GM12878 (cell line): ENCODE measurements at regions not wholly inside any gene's neighbourhood (a gene's known extent, or its start where the extent isn't known, plus 50 kb on each side); places are given as distances from the start of the nearest gene placed in this dataset.

ENCODE experiments used
- FOS ChIP-seq: IDR thresholded peaks from 3 replicates; pipeline ENCODE4 v1.6.1; 2011; ENCODE audit warnings: borderline replicate concordance; ENCODE audit not compliant: insufficient read length; ENCODE audit errors: extremely low read depth
- IKZF1 ChIP-seq: fragments of 450-650 bp; conservative IDR thresholded peaks from 2 replicates; pipeline ENCODE4 v1.6.1; 2017; ENCODE audit warnings: antibody characterized with exemption, mild to moderate bottlenecking
- IKZF2 ChIP-seq, 2 experiments: fragments of 450-650 bp; IDR thresholded peaks; 2 replicates each; pipeline ENCODE4 v1.6.1; 2017; ENCODE audit warnings: mild to moderate bottlenecking in 2 of 2, moderate library complexity in 2 of 2
- MTA2 ChIP-seq: fragments of 450-650 bp; IDR thresholded peaks from 2 replicates; pipeline ENCODE4 v1.6.1; 2016; ENCODE audit warnings: low read depth, mild to moderate bottlenecking, moderate library complexity
- NFYA ChIP-seq: IDR thresholded peaks from 2 replicates; pipeline ENCODE4 v1.6.1; 2011; ENCODE audit warnings: low read depth, mild to moderate bottlenecking, low read length, improper control_type of control experiment, borderline replicate concordance
- NFYB ChIP-seq: IDR thresholded peaks from 2 replicates; pipeline ENCODE4 v1.6.1; 2011; ENCODE audit warnings: low read depth, mild to moderate bottlenecking, low read length, improper control_type of control experiment, moderate library complexity; ENCODE audit not compliant: insufficient read depth
- STAT1 ChIP-seq: fragments of 450-650 bp; conservative IDR thresholded peaks from 2 replicates; pipeline ENCODE4 v1.6.1; 2014; ENCODE audit warnings: antibody characterized with exemption, mild to moderate bottlenecking
- ZNF207 ChIP-seq: fragments of 450-650 bp; IDR thresholded peaks from 2 replicates; pipeline ENCODE4 v1.6.1; 2014; ENCODE audit warnings: antibody characterized with exemption, mild to moderate bottlenecking, borderline replicate concordance
- TF ChIP-seq, protein P1 (sequence below): fragments of 450-650 bp; IDR thresholded peaks from 2 replicates; pipeline ENCODE4 v1.6.1; 2018; ENCODE audit warnings: borderline replicate concordance, mild to moderate bottlenecking; ENCODE audit not compliant: partially characterized antibody
- TF ChIP-seq, protein P2 (sequence below): fragments of 450-650 bp; formaldehyde crosslinking; IDR thresholded peaks from 2 replicates; pipeline ENCODE4 v1.5.0; 2022; ENCODE audit warnings: mild to moderate bottlenecking, missing genetic modification characterization

DNA sequence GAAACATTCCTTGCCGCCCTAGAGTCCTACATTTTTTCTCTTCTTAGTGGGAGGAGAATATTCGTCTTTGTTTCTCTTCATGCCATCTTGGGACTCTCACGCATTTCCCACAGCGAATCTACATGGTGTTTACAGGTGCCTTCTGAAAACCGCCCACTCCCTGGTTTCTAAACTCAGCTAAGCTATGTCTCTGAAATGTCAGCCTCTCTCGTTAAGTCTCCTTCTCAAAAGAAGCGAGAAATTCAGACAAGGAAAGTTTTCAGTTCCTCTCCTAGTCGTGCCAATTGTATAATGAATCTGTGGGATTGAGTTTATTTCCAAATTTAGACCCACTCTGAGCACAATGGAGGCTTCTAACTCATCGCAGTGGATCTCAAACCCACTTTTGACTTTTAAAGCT lies 186.8 kb upstream of the NFIB start (continued):
- TF ChIP-seq, protein P1, sequence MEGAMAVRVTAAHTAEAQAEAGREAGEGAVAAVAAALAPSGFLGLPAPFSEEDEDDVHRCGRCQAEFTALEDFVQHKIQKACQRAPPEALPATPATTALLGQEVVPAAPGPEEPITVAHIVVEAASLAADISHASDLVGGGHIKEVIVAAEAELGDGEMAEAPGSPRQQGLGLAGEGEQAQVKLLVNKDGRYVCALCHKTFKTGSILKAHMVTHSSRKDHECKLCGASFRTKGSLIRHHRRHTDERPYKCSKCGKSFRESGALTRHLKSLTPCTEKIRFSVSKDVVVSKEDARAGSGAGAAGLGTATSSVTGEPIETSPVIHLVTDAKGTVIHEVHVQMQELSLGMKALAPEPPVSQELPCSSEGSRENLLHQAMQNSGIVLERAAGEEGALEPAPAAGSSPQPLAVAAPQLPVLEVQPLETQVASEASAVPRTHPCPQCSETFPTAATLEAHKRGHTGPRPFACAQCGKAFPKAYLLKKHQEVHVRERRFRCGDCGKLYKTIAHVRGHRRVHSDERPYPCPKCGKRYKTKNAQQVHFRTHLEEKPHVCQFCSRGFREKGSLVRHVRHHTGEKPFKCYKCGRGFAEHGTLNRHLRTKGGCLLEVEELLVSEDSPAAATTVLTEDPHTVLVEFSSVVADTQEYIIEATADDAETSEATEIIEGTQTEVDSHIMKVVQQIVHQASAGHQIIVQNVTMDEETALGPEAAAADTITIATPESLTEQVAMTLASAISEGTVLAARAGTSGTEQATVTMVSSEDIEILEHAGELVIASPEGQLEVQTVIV = no peak
- TF ChIP-seq NFYB (no peak), FOS (no peak), IKZF1 (0 out of 2 replicates have a peak, but pooled peaks have one; percentile 21), STAT1 (no peak), MTA2 (no peak), ZNF207 (no peak), NFYA (no peak), IKZF2 (IDR thresholded peaks at IDR 0.05) (peak in 1 of 2 experiments; percentile 24; a peak in 2 of 4 replicates)
- TF ChIP-seq, protein P2, sequence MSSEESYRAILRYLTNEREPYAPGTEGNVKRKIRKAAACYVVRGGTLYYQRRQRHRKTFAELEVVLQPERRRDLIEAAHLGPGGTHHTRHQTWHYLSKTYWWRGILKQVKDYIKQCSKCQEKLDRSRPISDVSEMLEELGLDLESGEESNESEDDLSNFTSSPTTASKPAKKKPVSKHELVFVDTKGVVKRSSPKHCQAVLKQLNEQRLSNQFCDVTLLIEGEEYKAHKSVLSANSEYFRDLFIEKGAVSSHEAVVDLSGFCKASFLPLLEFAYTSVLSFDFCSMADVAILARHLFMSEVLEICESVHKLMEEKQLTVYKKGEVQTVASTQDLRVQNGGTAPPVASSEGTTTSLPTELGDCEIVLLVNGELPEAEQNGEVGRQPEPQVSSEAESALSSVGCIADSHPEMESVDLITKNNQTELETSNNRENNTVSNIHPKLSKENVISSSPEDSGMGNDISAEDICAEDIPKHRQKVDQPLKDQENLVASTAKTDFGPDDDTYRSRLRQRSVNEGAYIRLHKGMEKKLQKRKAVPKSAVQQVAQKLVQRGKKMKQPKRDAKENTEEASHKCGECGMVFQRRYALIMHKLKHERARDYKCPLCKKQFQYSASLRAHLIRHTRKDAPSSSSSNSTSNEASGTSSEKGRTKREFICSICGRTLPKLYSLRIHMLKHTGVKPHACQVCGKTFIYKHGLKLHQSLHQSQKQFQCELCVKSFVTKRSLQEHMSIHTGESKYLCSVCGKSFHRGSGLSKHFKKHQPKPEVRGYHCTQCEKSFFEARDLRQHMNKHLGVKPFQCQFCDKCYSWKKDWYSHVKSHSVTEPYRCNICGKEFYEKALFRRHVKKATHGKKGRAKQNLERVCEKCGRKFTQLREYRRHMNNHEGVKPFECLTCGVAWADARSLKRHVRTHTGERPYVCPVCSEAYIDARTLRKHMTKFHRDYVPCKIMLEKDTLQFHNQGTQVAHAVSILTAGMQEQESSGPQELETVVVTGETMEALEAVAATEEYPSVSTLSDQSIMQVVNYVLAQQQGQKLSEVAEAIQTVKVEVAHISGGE (CRISPR knock-in tag) = no peak
